NCI-H1694 (cell line): ENCODE measurements at regions not wholly inside any gene's neighbourhood (a gene's known extent, or its start where the extent isn't known, plus 50 kb on each side); places are given as distances from the start of the nearest gene placed in this dataset.

Source experiments
- DNase-seq: peaks from one replicate; lab custom pipeline; 2025; lab: John Stamatoyannopoulos, UW

- DNase-seq = no peak
These were observed 70.2 kb upstream of the DOK6 start for GRCh38 chr18:69330385-69331005.

GRCh38 chr18:69349912-69350597 lies 50.6 kb upstream of the DOK6 start:
- no peak for DNase-seq
